SK-N-SH (cell line): ENCODE measurements at regions not wholly inside any gene's neighbourhood (a gene's known extent, or its start where the extent isn't known, plus 50 kb on each side); places are given as distances from the start of the nearest gene placed in this dataset.

Experiments
- EZH2phosphoT487 ChIP-seq: fragments of 200-600 bp; sonication (generic); IDR thresholded peaks from 2 replicates; pipeline ENCODE4 v1.6.1; 2017; ENCODE audit warnings: low read depth, mixed run types, mild to moderate bottlenecking, antibody characterized with exemption, moderate library complexity, borderline replicate concordance
- MAX ChIP-seq: IDR thresholded peaks from 2 replicates; pipeline ENCODE4 v1.4.0; 2012; ENCODE audit warnings: low read depth
- NRF1 ChIP-seq: IDR thresholded peaks from 2 replicates; pipeline ENCODE4 v1.6.1; 2012; ENCODE audit warnings: low read depth, mild to moderate bottlenecking, low read length
- RFX5 ChIP-seq: IDR thresholded peaks from 2 replicates; pipeline ENCODE4 v1.6.1; 2012; ENCODE audit warnings: mild to moderate bottlenecking, improper control_type of control experiment, low read length
- TEAD4 ChIP-seq: IDR thresholded peaks from 2 replicates; pipeline ENCODE4 v1.4.0; 2012; ENCODE audit warnings: mild to moderate bottlenecking, borderline replicate concordance; ENCODE audit not compliant: insufficient read depth
- USF1 ChIP-seq: IDR thresholded peaks from 2 replicates; pipeline ENCODE4 v1.4.0; 2012; ENCODE audit warnings: low read depth, borderline replicate concordance
- TF ChIP-seq, protein P1 (sequence below): fragments of 200-600 bp; sonication (generic); IDR thresholded peaks from 2 replicates; pipeline ENCODE4 v1.6.1; 2017; ENCODE audit warnings: antibody characterized with exemption, mild to moderate bottlenecking, moderate library complexity

DNA sequence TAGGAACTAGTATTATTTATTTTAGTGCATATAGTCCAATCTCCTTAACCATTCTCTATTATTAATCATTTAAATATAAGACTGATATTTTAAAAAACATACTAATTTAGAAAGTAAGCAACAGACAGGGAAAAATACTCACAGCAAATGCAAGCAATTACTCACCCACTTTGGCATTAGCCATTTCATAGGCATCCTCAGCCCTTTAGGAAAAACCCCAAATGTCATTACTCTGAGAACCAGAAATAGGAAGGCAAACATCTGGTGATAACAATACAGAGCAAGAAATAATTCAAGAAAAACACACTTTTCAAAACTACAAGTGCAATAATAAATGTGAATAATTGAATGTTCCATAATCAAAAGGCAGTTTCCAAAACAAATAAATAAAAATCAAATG lies 545.1 kb downstream of the PLPP3 start:
- TF ChIP-seq USF1: no peak
- no peak for TF ChIP-seq TEAD4
- TF ChIP-seq, protein P1, sequence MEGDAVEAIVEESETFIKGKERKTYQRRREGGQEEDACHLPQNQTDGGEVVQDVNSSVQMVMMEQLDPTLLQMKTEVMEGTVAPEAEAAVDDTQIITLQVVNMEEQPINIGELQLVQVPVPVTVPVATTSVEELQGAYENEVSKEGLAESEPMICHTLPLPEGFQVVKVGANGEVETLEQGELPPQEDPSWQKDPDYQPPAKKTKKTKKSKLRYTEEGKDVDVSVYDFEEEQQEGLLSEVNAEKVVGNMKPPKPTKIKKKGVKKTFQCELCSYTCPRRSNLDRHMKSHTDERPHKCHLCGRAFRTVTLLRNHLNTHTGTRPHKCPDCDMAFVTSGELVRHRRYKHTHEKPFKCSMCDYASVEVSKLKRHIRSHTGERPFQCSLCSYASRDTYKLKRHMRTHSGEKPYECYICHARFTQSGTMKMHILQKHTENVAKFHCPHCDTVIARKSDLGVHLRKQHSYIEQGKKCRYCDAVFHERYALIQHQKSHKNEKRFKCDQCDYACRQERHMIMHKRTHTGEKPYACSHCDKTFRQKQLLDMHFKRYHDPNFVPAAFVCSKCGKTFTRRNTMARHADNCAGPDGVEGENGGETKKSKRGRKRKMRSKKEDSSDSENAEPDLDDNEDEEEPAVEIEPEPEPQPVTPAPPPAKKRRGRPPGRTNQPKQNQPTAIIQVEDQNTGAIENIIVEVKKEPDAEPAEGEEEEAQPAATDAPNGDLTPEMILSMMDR: no peak
- TF ChIP-seq MAX: no peak
- TF ChIP-seq NRF1: no peak
- TF ChIP-seq RFX5: no peak
- TF ChIP-seq EZH2phosphoT487: no peak
